Type B pancreatic cell (in vitro differentiated cells): ENCODE measurements at regions not wholly inside any gene's neighbourhood (a gene's known extent, or its start where the extent isn't known, plus 50 kb on each side); places are given as distances from the start of the nearest gene placed in this dataset.

Experiments
- DNase-seq: peaks from one replicate; pipeline ENCODE4 v3.0.0; 2021; ENCODE audit warnings: mixed read lengths; ENCODE audit not compliant: unreplicated experiment; ENCODE audit errors: extremely low spot score
- H3K27ac Mint-ChIP-seq: 2 replicates; pipeline ENCODE4 v1.8.0; 2021; ENCODE audit warnings: mild to moderate bottlenecking, mixed read lengths
- H3K27me3 Mint-ChIP-seq: 2 replicates; pipeline ENCODE4 v1.8.0; 2021; ENCODE audit warnings: mixed read lengths
- H3K36me3 Mint-ChIP-seq: 2 replicates; pipeline ENCODE4 v1.8.0; 2021; ENCODE audit warnings: mixed read lengths
- H3K4me1 Mint-ChIP-seq: one replicate; pipeline ENCODE4 v1.8.0; 2021; ENCODE audit warnings: mixed read lengths; ENCODE audit not compliant: unreplicated experiment
- H3K4me3 Mint-ChIP-seq: 2 replicates; pipeline ENCODE4 v1.8.0; 2021; ENCODE audit warnings: mild to moderate bottlenecking, mixed read lengths
- H3K9me3 Mint-ChIP-seq: 2 replicates; pipeline ENCODE4 v1.8.0; 2021; ENCODE audit warnings: mixed read lengths
- TF ChIP-seq, protein P1 (sequence below): fragments of 200-600 bp; sonication (generic); conservative IDR thresholded peaks from 2 replicates; pipeline ENCODE4 v1.5.0; 2021; ENCODE audit warnings: antibody characterized with exemption, mild to moderate bottlenecking

DNA sequence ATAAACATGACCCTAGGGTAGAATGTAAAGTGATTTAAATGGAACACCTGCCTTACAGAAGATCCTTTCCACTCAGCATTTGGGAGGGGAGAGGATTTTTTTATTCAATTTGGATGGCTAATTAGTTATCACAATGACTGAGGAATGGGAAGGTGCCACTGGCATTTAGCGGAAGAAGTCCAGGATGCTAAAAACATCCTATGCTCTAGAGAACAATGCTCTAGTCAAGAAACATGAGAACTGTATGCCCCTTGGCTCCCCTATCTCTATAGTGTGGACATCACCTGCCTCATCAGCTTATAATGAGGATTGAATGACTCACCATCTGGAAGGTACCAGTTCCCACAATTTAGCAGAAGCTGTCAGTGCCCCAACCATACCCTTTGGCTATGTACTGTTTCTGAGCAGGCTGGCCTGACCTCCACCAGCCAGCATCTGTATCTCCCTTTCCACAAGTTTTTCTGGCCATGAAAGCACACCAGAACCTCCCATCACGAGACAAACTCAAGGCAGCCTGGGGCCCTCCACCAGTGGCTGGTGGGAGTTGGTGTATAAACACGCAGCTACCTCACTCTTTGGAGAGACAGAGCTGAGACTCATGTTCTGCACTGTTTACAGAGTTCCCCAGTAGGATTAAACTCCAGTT is 109.7 kb upstream of the VASH1 start:
- peaks cover 19% of the 10 kb centered on the region for H3K27me3 Mint-ChIP-seq
- H3K4me3 Mint-ChIP-seq: no peak overlapping the region
- no peak for DNase-seq
- no peaks in the 10 kb centered on the region for H3K9me3 Mint-ChIP-seq
- H3K27ac Mint-ChIP-seq: no peak overlapping the region
- peaks cover 12% of the 10 kb centered on the region for H3K4me1 Mint-ChIP-seq
- TF ChIP-seq, protein P1, sequence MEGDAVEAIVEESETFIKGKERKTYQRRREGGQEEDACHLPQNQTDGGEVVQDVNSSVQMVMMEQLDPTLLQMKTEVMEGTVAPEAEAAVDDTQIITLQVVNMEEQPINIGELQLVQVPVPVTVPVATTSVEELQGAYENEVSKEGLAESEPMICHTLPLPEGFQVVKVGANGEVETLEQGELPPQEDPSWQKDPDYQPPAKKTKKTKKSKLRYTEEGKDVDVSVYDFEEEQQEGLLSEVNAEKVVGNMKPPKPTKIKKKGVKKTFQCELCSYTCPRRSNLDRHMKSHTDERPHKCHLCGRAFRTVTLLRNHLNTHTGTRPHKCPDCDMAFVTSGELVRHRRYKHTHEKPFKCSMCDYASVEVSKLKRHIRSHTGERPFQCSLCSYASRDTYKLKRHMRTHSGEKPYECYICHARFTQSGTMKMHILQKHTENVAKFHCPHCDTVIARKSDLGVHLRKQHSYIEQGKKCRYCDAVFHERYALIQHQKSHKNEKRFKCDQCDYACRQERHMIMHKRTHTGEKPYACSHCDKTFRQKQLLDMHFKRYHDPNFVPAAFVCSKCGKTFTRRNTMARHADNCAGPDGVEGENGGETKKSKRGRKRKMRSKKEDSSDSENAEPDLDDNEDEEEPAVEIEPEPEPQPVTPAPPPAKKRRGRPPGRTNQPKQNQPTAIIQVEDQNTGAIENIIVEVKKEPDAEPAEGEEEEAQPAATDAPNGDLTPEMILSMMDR: no peak
- H3K36me3 Mint-ChIP-seq: no peaks in the 10 kb centered on the region

DNA sequence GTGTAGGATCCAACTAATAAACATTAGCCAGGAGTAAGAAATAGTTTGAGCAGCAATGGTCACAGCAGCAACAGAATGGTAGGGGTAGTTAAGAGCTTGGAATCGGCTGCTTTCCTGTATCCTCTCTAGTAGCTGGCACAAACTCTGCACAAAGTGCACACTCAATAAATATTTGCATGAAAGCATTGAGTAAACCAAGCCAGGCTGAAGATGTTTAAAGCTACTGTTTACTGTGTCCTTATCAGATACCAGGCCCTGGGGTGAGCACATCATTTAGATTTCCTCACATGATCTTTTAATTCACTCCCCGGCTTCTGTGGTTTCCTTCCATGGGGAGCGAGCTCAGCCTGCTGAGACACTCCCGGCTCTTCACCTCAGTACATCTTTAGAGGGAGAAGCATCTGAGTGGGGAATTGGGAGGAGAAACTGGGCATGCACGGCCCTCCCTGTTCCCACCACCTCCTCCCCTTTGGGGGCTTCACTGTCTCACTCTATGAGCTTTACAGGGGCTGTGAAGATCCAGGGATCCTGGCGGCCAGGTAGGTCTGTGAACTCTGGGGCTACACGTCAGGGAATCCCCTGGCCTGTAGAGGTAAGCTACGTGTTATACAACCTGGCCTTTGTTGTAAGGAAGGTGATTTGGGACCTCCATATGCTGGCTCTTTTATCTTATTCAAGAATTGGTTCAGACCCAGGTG is 107.2 kb upstream of the VASH1 start:
- H3K4me1 Mint-ChIP-seq: peaks cover 7% of the 10 kb centered on the region
- peaks cover 14% of the 10 kb centered on the region for H3K27me3 Mint-ChIP-seq
- no peak for DNase-seq
- no peak overlapping the region for H3K27ac Mint-ChIP-seq
- TF ChIP-seq, protein P1: no peak
- H3K9me3 Mint-ChIP-seq: no peaks in the 10 kb centered on the region
- no peak overlapping the region for H3K4me3 Mint-ChIP-seq
- no peaks in the 10 kb centered on the region for H3K36me3 Mint-ChIP-seq

DNA sequence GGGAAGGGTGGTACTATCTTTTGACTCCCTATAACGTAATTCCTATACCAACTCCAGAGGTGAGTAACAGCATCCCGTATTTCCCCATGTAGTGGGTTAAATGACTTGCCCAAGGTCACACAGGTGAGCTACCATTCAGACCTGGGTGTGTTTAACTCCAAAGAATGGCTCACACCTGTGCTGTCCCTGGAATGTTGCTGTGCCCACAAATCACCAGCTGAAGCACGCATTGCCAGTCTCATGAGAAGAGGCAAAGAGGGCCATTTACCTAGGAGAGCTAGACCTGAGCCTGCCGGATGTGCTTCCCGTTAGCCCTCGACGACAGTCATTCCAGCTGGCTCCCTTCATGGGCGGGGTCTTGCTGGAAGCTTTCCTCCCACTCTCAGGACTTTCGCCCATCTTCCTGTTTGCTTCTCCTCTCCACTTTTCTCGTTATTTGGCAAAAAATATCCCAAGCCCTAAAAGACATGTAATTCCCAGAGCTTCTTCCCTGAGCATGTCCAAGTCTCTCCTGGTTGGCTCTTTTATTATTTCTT is 106.6 kb upstream of the VASH1 start:
- Mint-ChIP-seq H3K27ac (no peak overlapping the region), H3K4me1 (peaks cover 7% of the 10 kb centered on the region), H3K9me3 (no peaks in the 10 kb centered on the region), H3K36me3 (no peaks in the 10 kb centered on the region), H3K27me3 (peaks cover 14% of the 10 kb centered on the region), H3K4me3 (no peak overlapping the region)
- TF ChIP-seq, protein P1: no peak
- DNase-seq: no peak

GRCh38 chr14:76655331-76655730 is 105.9 kb upstream of the VASH1 start:
- H3K4me1 Mint-ChIP-seq: peaks cover 7% of the 10 kb centered on the region
- no peak for DNase-seq
- H3K27me3 Mint-ChIP-seq: peaks cover 18% of the 10 kb centered on the region
- H3K36me3 Mint-ChIP-seq: no peaks in the 10 kb centered on the region
- no peak overlapping the region for H3K4me3 Mint-ChIP-seq
- TF ChIP-seq, protein P1: no peak
- H3K27ac Mint-ChIP-seq: no peak overlapping the region
- no peaks in the 10 kb centered on the region for H3K9me3 Mint-ChIP-seq

DNA sequence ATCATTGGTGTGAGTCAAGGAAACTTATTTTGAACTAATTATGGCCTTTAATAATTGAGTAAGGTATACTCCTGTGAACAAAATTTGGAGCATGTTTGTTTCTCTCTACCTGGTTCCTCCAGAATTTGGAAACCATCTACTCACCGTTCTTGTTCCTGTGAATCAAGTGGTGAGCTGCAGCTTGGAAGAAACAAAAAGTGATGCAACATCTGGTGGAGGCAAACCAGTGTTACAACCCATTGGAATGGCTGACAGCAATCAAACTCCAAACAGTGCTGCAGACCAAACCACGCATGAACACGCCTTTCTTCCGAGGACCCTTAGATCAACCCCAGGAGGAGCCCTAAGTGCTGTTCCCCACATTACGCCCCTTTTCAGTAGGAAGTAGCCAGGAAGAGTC is 104.7 kb upstream of the VASH1 start:
- Mint-ChIP-seq H3K27ac (no peak overlapping the region), H3K36me3 (no peaks in the 10 kb centered on the region), H3K4me1 (peaks cover 7% of the 10 kb centered on the region), H3K9me3 (no peaks in the 10 kb centered on the region), H3K27me3 (peaks cover 14% of the 10 kb centered on the region), H3K4me3 (no peak overlapping the region)
- DNase-seq: no peak
- TF ChIP-seq, protein P1: no peak
